DOHH2 (cell line): ENCODE measurements at regions not wholly inside any gene's neighbourhood (a gene's known extent, or its start where the extent isn't known, plus 50 kb on each side); places are given as distances from the start of the nearest gene placed in this dataset.

Experiments used
- H3F3A ChIP-seq: fragments of 200-600 bp; sonication (generic), shearing (Covaris generic); 2 replicates; pipeline ENCODE4 v1.6.0; 2016; ENCODE audit warnings: antibody characterized with exemption, mild to moderate bottlenecking; ENCODE audit not compliant: control insufficient read depth, insufficient read depth
- H3K27ac ChIP-seq: fragments of 200-600 bp; sonication (generic); 2 replicates; pipeline ENCODE4 v1.5.1; 2014; ENCODE audit warnings: low read depth, mild to moderate bottlenecking, low read length, moderate library complexity
- H3K27me3 ChIP-seq: fragments of 200-600 bp; sonication (generic); 2 replicates; pipeline ENCODE4 v1.6.1; 2014; ENCODE audit warnings: mild to moderate bottlenecking, low read length, mixed read lengths; ENCODE audit not compliant: control insufficient read depth
- H3K36me3 ChIP-seq: fragments of 200-600 bp; sonication (generic); 2 replicates; pipeline ENCODE4 v1.6.1; 2014; ENCODE audit warnings: mild to moderate bottlenecking, low read length, moderate library complexity, mixed read lengths; ENCODE audit not compliant: control insufficient read depth
- H3K4me1 ChIP-seq: fragments of 200-600 bp; sonication (generic); 2 replicates; pipeline ENCODE4 v1.6.1; 2014; ENCODE audit warnings: mild to moderate bottlenecking, low read length, mixed read lengths; ENCODE audit not compliant: control insufficient read depth
- H3K4me2 ChIP-seq: fragments of 200-600 bp; sonication (generic); 2 replicates; pipeline ENCODE4 v1.6.0; 2014; ENCODE audit warnings: mild to moderate bottlenecking, low read length, moderate library complexity
- H3K4me3 ChIP-seq: fragments of 200-600 bp; sonication (generic); 2 replicates; pipeline ENCODE4 v1.5.1; 2014; ENCODE audit warnings: mild to moderate bottlenecking, low read length, mixed read lengths
- H3K79me2 ChIP-seq: fragments of 200-600 bp; sonication (generic); 2 replicates; pipeline ENCODE4 v1.6.1; 2014; ENCODE audit warnings: mild to moderate bottlenecking, low read length, mixed read lengths; ENCODE audit not compliant: control insufficient read depth
- H3K9me2 ChIP-seq: fragments of 200-600 bp; sonication (generic); replicated peaks from 2 replicates; pipeline ENCODE4 v1.6.1; 2014; ENCODE audit warnings: mild to moderate bottlenecking, low read length, mixed read lengths; ENCODE audit not compliant: control insufficient read depth
- H3K9me3 ChIP-seq: fragments of 200-600 bp; sonication (generic); 2 replicates; pipeline ENCODE4 v1.6.1; 2014; ENCODE audit warnings: antibody characterized with exemption, low read length, mixed read lengths; ENCODE audit not compliant: control insufficient read depth, insufficient read depth
- H4K20me1 ChIP-seq: fragments of 200-600 bp; sonication (generic); 2 replicates; pipeline ENCODE4 v1.6.0; 2014; ENCODE audit warnings: low read depth, mild to moderate bottlenecking, antibody characterized with exemption, low read length, moderate library complexity; ENCODE audit not compliant: control insufficient read depth, insufficient read depth
- EZH2phosphoT487 ChIP-seq: fragments of 200-600 bp; sonication (generic); IDR thresholded peaks from 2 replicates; pipeline ENCODE4 v1.6.1; 2017; ENCODE audit warnings: borderline replicate concordance, mild to moderate bottlenecking, antibody characterized with exemption, low read length, moderate library complexity, mixed read lengths
- TF ChIP-seq, protein P1 (sequence below): fragments of 200-600 bp; sonication (generic); IDR thresholded peaks from one replicate; pipeline ENCODE4 v1.5.1; 2014; ENCODE audit warnings: antibody characterized with exemption, mild to moderate bottlenecking, low read depth, low read length; ENCODE audit not compliant: poor library complexity, severe bottlenecking

GRCh38 chr7:42506097-42506496 is 269.1 kb upstream of the GLI3 start:
- H4K20me1 ChIP-seq: no peaks in the 10 kb centered on the region
- 0 out of 2 replicates have a peak, but pooled peaks cover 2% of the 10 kb centered on the region for H3K9me2 ChIP-seq
- no peaks in the 10 kb centered on the region for H3K36me3 ChIP-seq
- no peak overlapping the region for H3K4me3 ChIP-seq
- H3K27me3 ChIP-seq: no peaks in the 10 kb centered on the region
- H3K27ac ChIP-seq: no peak overlapping the region
- H3K79me2 ChIP-seq: no peaks in the 10 kb centered on the region
- H3F3A ChIP-seq: no peaks in the 10 kb centered on the region
- H3K9me3 ChIP-seq: no peaks in the 10 kb centered on the region
- TF ChIP-seq, protein P1, sequence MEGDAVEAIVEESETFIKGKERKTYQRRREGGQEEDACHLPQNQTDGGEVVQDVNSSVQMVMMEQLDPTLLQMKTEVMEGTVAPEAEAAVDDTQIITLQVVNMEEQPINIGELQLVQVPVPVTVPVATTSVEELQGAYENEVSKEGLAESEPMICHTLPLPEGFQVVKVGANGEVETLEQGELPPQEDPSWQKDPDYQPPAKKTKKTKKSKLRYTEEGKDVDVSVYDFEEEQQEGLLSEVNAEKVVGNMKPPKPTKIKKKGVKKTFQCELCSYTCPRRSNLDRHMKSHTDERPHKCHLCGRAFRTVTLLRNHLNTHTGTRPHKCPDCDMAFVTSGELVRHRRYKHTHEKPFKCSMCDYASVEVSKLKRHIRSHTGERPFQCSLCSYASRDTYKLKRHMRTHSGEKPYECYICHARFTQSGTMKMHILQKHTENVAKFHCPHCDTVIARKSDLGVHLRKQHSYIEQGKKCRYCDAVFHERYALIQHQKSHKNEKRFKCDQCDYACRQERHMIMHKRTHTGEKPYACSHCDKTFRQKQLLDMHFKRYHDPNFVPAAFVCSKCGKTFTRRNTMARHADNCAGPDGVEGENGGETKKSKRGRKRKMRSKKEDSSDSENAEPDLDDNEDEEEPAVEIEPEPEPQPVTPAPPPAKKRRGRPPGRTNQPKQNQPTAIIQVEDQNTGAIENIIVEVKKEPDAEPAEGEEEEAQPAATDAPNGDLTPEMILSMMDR: no peak
- TF ChIP-seq EZH2phosphoT487: no peak
- no peaks in the 10 kb centered on the region for H3K4me1 ChIP-seq
- H3K4me2 ChIP-seq: no peak overlapping the region

GRCh38 chr7:42502022-42502421 is 265.0 kb upstream of the GLI3 start:
- Histone ChIP-seq H3K4me3 (no peak overlapping the region), H3K9me3 (no peaks in the 10 kb centered on the region), H3K27me3 (no peaks in the 10 kb centered on the region), H3K79me2 (no peaks in the 10 kb centered on the region), H3K36me3 (no peaks in the 10 kb centered on the region), H3K9me2 (0 out of 2 replicates have a peak, but pooled peaks cover 2% of the 10 kb centered on the region), H3F3A (no peaks in the 10 kb centered on the region), H3K4me2 (no peak overlapping the region), H4K20me1 (no peaks in the 10 kb centered on the region), H3K27ac (no peak overlapping the region), H3K4me1 (no peaks in the 10 kb centered on the region)
- no peak for TF ChIP-seq EZH2phosphoT487
- TF ChIP-seq, protein P1: no peak

DNA sequence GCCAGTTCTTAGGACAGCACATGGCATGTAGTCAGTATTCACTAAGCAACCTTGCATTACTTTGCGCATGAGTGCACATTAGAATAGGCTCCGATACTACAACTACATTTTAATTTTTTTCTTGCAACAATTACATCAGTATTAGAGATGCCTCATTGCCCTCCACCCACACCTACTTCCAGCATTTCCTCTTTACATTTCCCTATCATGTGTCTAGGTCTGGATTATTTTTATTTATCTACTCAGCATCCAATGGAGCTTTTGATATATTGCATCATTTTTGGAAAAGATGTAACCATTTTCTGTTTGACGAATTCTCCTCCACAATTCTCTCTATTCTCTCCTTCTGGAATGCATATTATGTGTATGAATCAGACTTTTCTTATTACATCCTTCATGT is 258.2 kb upstream of the GLI3 start:
- no peak overlapping the region for H3K4me2 ChIP-seq
- H3K27ac ChIP-seq: no peak overlapping the region
- H3K79me2 ChIP-seq: no peaks in the 10 kb centered on the region
- H3K9me3 ChIP-seq: no peaks in the 10 kb centered on the region
- no peaks in the 10 kb centered on the region for H3K9me2 ChIP-seq
- H3K36me3 ChIP-seq: no peaks in the 10 kb centered on the region
- no peaks in the 10 kb centered on the region for H3F3A ChIP-seq
- H3K4me3 ChIP-seq: no peak overlapping the region
- TF ChIP-seq EZH2phosphoT487: no peak
- TF ChIP-seq, protein P1: no peak
- no peaks in the 10 kb centered on the region for H3K4me1 ChIP-seq
- no peaks in the 10 kb centered on the region for H4K20me1 ChIP-seq
- H3K27me3 ChIP-seq: no peaks in the 10 kb centered on the region
